ENCODE measurements at regions not wholly inside any gene's neighbourhood (a gene's known extent, or its start where the extent isn't known, plus 50 kb on each side); places are given as distances from the start of the nearest gene placed in this dataset.

- no peak for TF ChIP-seq ZNF740 (CRISPR knock-in tag; IDR thresholded peaks at IDR 0.05)
- TF ChIP-seq IRF2 (CRISPR knock-in tag; IDR thresholded peaks at IDR 0.05) = peak; percentile 74; the same call in 1 of the 2 replicates
- no peak for TF ChIP-seq SP1 (IDR thresholded peaks at IDR 0.05)
- peak; percentile 43; the same call in 1 of the 2 replicates for TF ChIP-seq SP1 (CRISPR knock-in tag; IDR thresholded peaks at IDR 0.05)
- no peak for TF ChIP-seq ZFYVE20 (CRISPR knock-in tag; IDR thresholded peaks at IDR 0.05; ENCODE audit: borderline replicate concordance, low read depth)
- TF ChIP-seq ZNF713 (CRISPR knock-in tag; IDR thresholded peaks at IDR 0.05) = no peak
- no peak for TF ChIP-seq ZNF550 (CRISPR knock-in tag; IDR thresholded peaks at IDR 0.05; ENCODE audit: borderline replicate concordance)
- peak; percentile 25; the same call in 1 of the 2 replicates for TF ChIP-seq ZNF12 (CRISPR knock-in tag; IDR thresholded peaks at IDR 0.05)
- TF ChIP-seq FOXO4 (CRISPR knock-in tag; conservative IDR thresholded peaks at IDR 0.05) = no peak
- TF ChIP-seq SAFB2 (CRISPR knock-in tag; IDR thresholded peaks at IDR 0.05; ENCODE audit: borderline replicate concordance, low read depth) = no peak
- no peak for TF ChIP-seq SMC3 (IDR thresholded peaks at IDR 0.05; ENCODE audit: low read length)
- TF ChIP-seq ZNF496 (CRISPR knock-in tag; IDR thresholded peaks at IDR 0.05; ENCODE audit: insufficient replicate concordance) = no peak
- TF ChIP-seq CENPX (CRISPR knock-in tag; IDR thresholded peaks at IDR 0.05) = no peak
- TF ChIP-seq, protein P1, sequence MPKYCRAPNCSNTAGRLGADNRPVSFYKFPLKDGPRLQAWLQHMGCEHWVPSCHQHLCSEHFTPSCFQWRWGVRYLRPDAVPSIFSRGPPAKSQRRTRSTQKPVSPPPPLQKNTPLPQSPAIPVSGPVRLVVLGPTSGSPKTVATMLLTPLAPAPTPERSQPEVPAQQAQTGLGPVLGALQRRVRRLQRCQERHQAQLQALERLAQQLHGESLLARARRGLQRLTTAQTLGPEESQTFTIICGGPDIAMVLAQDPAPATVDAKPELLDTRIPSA (CRISPR knock-in tag; IDR thresholded peaks at IDR 0.05; ENCODE audit: borderline replicate concordance) = no peak
- TF ChIP-seq HDAC6 (IDR thresholded peaks at IDR 0.05; ENCODE audit: low read depth, low read length) = 0 out of 2 replicates have a peak, but pooled peaks have one; percentile 57
- no peak; the same call in 1 of the 2 replicates for TF ChIP-seq SALL2 (CRISPR knock-in tag; IDR thresholded peaks at IDR 0.05)
- TF ChIP-seq ZNF746 (CRISPR knock-in tag; IDR thresholded peaks at IDR 0.05) = peak; percentile 78; the same call in 1 of the 2 replicates
- TF ChIP-seq KLF6 (CRISPR knock-in tag; IDR thresholded peaks at IDR 0.05) = no peak; the same call in 1 of the 2 replicates
- TF ChIP-seq, protein P2, sequence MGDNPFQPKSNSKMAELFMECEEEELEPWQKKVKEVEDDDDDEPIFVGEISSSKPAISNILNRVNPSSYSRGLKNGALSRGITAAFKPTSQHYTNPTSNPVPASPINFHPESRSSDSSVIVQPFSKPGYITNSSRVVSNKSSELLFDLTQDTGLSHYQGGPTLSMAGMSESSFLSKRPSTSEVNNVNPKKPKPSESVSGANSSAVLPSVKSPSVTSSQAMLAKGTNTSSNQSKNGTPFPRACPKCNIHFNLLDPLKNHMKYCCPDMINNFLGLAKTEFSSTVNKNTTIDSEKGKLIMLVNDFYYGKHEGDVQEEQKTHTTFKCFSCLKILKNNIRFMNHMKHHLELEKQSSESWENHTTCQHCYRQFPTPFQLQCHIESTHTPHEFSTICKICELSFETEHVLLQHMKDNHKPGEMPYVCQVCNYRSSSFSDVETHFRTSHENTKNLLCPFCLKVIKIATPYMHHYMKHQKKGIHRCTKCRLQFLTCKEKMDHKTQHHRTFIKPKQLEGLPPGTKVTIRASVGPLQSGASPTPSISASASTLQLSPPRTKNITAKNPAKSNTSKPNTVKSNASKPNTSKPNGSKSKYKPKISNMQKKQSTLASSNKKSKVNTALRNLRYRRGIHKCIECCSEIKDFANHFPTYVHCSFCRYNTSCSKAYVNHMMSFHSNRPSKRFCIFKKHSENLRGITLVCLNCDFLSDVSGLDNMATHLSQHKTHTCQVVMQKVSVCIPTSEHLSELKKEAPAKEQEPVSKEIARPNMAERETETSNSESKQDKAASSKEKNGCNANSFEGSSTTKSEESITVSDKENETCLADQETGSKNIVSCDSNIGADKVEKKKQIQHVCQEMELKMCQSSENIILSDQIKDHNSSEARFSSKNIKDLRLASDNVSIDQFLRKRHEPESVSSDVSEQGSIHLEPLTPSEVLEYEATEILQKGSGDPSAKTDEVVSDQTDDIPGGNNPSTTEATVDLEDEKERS (CRISPR knock-in tag; IDR thresholded peaks at IDR 0.05) = peak; percentile 82; the same call in 1 of the 2 replicates
- no peak for TF ChIP-seq REXO4 (CRISPR knock-in tag; IDR thresholded peaks at IDR 0.05; ENCODE audit: borderline replicate concordance)
- TF ChIP-seq FOXP1 (IDR thresholded peaks at IDR 0.05) = no peak
- TF ChIP-seq FOXP1 (CRISPR knock-in tag; IDR thresholded peaks at IDR 0.05) = peak; percentile 79; the same call in 1 of the 2 replicates
- TF ChIP-seq ZNF274 (CRISPR knock-in tag; IDR thresholded peaks at IDR 0.05) = no peak
- peak; percentile 56; the same call in 1 of the 2 replicates for TF ChIP-seq ZBTB38 (CRISPR knock-in tag; IDR thresholded peaks at IDR 0.05)
- no peak for TF ChIP-seq ZSCAN5A (CRISPR knock-in tag; IDR thresholded peaks at IDR 0.05; ENCODE audit: borderline replicate concordance)
- no peak for TF ChIP-seq ZBTB42 (CRISPR knock-in tag; IDR thresholded peaks at IDR 0.05)
Observed at GRCh38 chr2:120550893-120551446, 184.7 kb upstream of the GLI2 start (continued).
